Adrenal gland (tissue), 5 donors: ENCODE measurements at regions not wholly inside any gene's neighbourhood (a gene's known extent, or its start where the extent isn't known, plus 50 kb on each side); places are given as distances from the start of the nearest gene placed in this dataset.

Source experiments
- CTCF ChIP-seq, 6 experiments: fragments of 450-650 bp in 4 of 6; fragments of 200-600 bp in 2 of 6; sonication (generic) in 1 of 6; IDR thresholded peaks; 1 replicate in 5 of 6; 2 replicates in 1 of 6; pipeline versions ENCODE4 v1.5.1 to v1.8.0; 2016 to 2021; ENCODE audit warnings: antibody characterized with exemption in 6 of 6, mild to moderate bottlenecking in 2 of 6, moderate library complexity in 1 of 6
- POLR2A ChIP-seq, 2 donors: fragments of 450-650 bp; IDR thresholded peaks; one replicate each; pipeline ENCODE4 v1.6.1; 2017; ENCODE audit warnings: antibody characterized with exemption in 2 of 2, mild to moderate bottlenecking in 2 of 2, moderate library complexity in 1 of 2
- donor health status: DM: no; HTN: no; CAD: no.

GRCh38 chr3:11734-12133, 184.8 kb upstream of the CHL1 start:
- no peak for TF ChIP-seq CTCF (IDR thresholded peaks at IDR 0.05)
- TF ChIP-seq POLR2A (IDR thresholded peaks at IDR 0.05), result no peak
